Loucy (cell line): ENCODE measurements at regions not wholly inside any gene's neighbourhood (a gene's known extent, or its start where the extent isn't known, plus 50 kb on each side); places are given as distances from the start of the nearest gene placed in this dataset.

ENCODE experiments used
- H2AFZ ChIP-seq: fragments of 200-600 bp; sonication (generic); 2 replicates; pipeline ENCODE4 v1.6.0; 2016; ENCODE audit warnings: antibody characterized with exemption, mild to moderate bottlenecking, low read length, moderate library complexity
- H3F3A ChIP-seq: fragments of 200-600 bp; 2 replicates; pipeline ENCODE4 v1.6.0; 2016; ENCODE audit warnings: antibody characterized with exemption, low read depth, mild to moderate bottlenecking
- H3K27me3 ChIP-seq: fragments of 200-600 bp; sonication (generic); 2 replicates; pipeline ENCODE4 v1.6.1; 2014; ENCODE audit warnings: low read length, mild to moderate bottlenecking; ENCODE audit not compliant: insufficient read depth, poor library complexity, severe bottlenecking
- H3K36me3 ChIP-seq: fragments of 200-600 bp; sonication (generic); 2 replicates; pipeline ENCODE4 v1.6.1; 2016; ENCODE audit warnings: low read length; ENCODE audit not compliant: insufficient read depth
- H3K4me1 ChIP-seq: fragments of 200-600 bp; sonication (generic); 2 replicates; pipeline ENCODE4 v1.5.1; 2014; ENCODE audit warnings: low read length, mild to moderate bottlenecking; ENCODE audit not compliant: insufficient read depth, poor library complexity, severe bottlenecking
- H3K4me2 ChIP-seq: fragments of 200-600 bp; sonication (generic); 2 replicates; pipeline ENCODE4 v1.6.0; 2014; ENCODE audit warnings: antibody characterized with exemption, low read length, low read depth, mild to moderate bottlenecking; ENCODE audit not compliant: poor library complexity, severe bottlenecking
- H3K4me3 ChIP-seq: fragments of 200-600 bp; sonication (generic); 2 replicates; pipeline ENCODE4 v1.5.1; 2014; ENCODE audit warnings: low read length, mild to moderate bottlenecking, mixed read lengths; ENCODE audit not compliant: poor library complexity, severe bottlenecking
- H3K79me2 ChIP-seq: fragments of 200-600 bp; sonication (generic); 2 replicates; pipeline ENCODE4 v1.6.1; 2014; ENCODE audit warnings: low read length; ENCODE audit not compliant: insufficient read depth
- H3K9ac ChIP-seq: fragments of 200-600 bp; sonication (generic); 2 replicates; pipeline ENCODE4 v1.6.0; 2014; ENCODE audit warnings: mild to moderate bottlenecking, low read depth, low read length, moderate library complexity; ENCODE audit not compliant: poor library complexity, severe bottlenecking
- H3K9me2 ChIP-seq: fragments of 200-600 bp; sonication (generic); replicated peaks from 2 replicates; pipeline ENCODE4 v1.6.1; 2016; ENCODE audit warnings: low read depth, low read length, mixed read lengths
- H3K9me3 ChIP-seq: fragments of 200-600 bp; sonication (generic); 2 replicates; pipeline ENCODE4 v1.6.1; 2014; ENCODE audit warnings: mild to moderate bottlenecking, antibody characterized with exemption, low read length, low read depth; ENCODE audit not compliant: insufficient read depth
- H4K20me1 ChIP-seq: fragments of 200-600 bp; sonication (generic); 2 replicates; pipeline ENCODE4 v1.6.0; 2014; ENCODE audit warnings: antibody characterized with exemption, low read length, mild to moderate bottlenecking; ENCODE audit not compliant: insufficient read depth, poor library complexity, severe bottlenecking
- EZH2phosphoT487 ChIP-seq: fragments of 200-600 bp; IDR thresholded peaks from 2 replicates; pipeline ENCODE4 v1.6.1; 2018; ENCODE audit warnings: antibody characterized with exemption, mild to moderate bottlenecking, moderate library complexity, borderline replicate concordance
- TF ChIP-seq, protein P1 (sequence below): fragments of 200-600 bp; sonication (generic); conservative IDR thresholded peaks from 2 replicates; pipeline ENCODE4 v1.5.1; 2014; ENCODE audit warnings: mild to moderate bottlenecking, antibody characterized with exemption, low read length

GRCh38 chr13:60654415-60654814 is 257.4 kb downstream of the TDRD3 start:
- Histone ChIP-seq H3K4me3 (no peak overlapping the region), H4K20me1 (no peaks in the 10 kb centered on the region), H3K79me2 (no peaks in the 10 kb centered on the region), H3K36me3 (no peaks in the 10 kb centered on the region), H3F3A (no peaks in the 10 kb centered on the region), H3K9me3 (no peaks in the 10 kb centered on the region), H3K4me1 (no peaks in the 10 kb centered on the region), H3K27me3 (no peaks in the 10 kb centered on the region), H3K9me2 (no peaks in the 10 kb centered on the region), H3K9ac (no peak overlapping the region), H2AFZ (no peak overlapping the region), H3K4me2 (no peak overlapping the region)
- TF ChIP-seq, protein P1, sequence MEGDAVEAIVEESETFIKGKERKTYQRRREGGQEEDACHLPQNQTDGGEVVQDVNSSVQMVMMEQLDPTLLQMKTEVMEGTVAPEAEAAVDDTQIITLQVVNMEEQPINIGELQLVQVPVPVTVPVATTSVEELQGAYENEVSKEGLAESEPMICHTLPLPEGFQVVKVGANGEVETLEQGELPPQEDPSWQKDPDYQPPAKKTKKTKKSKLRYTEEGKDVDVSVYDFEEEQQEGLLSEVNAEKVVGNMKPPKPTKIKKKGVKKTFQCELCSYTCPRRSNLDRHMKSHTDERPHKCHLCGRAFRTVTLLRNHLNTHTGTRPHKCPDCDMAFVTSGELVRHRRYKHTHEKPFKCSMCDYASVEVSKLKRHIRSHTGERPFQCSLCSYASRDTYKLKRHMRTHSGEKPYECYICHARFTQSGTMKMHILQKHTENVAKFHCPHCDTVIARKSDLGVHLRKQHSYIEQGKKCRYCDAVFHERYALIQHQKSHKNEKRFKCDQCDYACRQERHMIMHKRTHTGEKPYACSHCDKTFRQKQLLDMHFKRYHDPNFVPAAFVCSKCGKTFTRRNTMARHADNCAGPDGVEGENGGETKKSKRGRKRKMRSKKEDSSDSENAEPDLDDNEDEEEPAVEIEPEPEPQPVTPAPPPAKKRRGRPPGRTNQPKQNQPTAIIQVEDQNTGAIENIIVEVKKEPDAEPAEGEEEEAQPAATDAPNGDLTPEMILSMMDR = peak; percentile 58
- TF ChIP-seq EZH2phosphoT487 = no peak

DNA sequence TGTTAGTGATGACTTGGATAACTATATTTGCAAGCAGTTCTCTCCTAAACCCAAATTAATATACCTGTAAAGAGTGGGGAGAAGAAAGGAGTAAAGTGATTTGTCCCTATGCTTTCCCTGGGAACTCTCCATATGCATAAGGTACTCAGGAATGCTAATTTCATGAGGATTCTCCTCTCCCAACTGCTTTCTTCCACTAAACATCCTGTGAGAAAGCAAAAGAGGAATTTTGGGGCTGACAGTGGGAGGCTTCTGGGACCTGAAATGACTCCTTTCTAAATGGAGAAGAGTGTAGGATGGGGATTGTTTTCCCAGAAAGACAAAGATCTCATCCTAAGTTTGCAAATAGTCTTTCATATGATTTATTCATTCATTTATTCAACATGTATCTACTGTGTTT is 250.5 kb downstream of the TDRD3 start:
- no peaks in the 10 kb centered on the region for H3F3A ChIP-seq
- H4K20me1 ChIP-seq = no peaks in the 10 kb centered on the region
- no peaks in the 10 kb centered on the region for H3K79me2 ChIP-seq
- H3K27me3 ChIP-seq = no peaks in the 10 kb centered on the region
- H3K36me3 ChIP-seq = no peaks in the 10 kb centered on the region
- no peak overlapping the region for H2AFZ ChIP-seq
- no peak for TF ChIP-seq EZH2phosphoT487
- TF ChIP-seq, protein P1 = no peak
- no peaks in the 10 kb centered on the region for H3K9me3 ChIP-seq
- H3K4me2 ChIP-seq = no peak overlapping the region
- H3K4me3 ChIP-seq = no peak overlapping the region
- H3K9ac ChIP-seq = no peak overlapping the region
- H3K4me1 ChIP-seq = no peaks in the 10 kb centered on the region
- no peaks in the 10 kb centered on the region for H3K9me2 ChIP-seq

DNA sequence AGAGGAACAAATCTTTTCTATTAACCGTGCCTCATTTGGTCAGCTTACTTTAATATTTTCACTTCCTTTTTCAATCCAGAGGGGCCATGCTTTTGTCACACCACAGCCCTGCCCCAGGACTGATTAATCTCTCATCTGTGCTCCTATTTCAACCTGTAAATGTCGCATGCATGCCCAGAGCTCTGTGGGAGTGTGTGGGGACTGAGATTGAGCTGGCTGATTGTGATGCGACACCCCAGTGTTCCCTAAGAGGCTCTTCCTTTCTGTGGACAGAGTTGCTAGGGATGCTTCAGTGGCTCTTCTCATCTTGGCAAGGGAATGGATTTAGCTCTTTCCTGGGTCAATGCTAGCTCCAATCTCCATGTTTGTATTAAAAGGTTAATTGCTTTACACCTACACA is 249.6 kb downstream of the TDRD3 start:
- no peaks in the 10 kb centered on the region for H4K20me1 ChIP-seq
- H3K79me2 ChIP-seq = no peaks in the 10 kb centered on the region
- H3K36me3 ChIP-seq = no peaks in the 10 kb centered on the region
- TF ChIP-seq, protein P1 = no peak
- no peak for TF ChIP-seq EZH2phosphoT487
- no peak overlapping the region for H3K4me3 ChIP-seq
- no peaks in the 10 kb centered on the region for H3K9me2 ChIP-seq
- H3K27me3 ChIP-seq = no peaks in the 10 kb centered on the region
- H3K9me3 ChIP-seq = no peaks in the 10 kb centered on the region
- H2AFZ ChIP-seq = no peak overlapping the region
- H3K4me2 ChIP-seq = no peak overlapping the region
- H3K9ac ChIP-seq = no peak overlapping the region
- H3K4me1 ChIP-seq = no peaks in the 10 kb centered on the region
- H3F3A ChIP-seq = no peaks in the 10 kb centered on the region
